IPS-15b (cell line): ENCODE measurements at regions not wholly inside any gene's neighbourhood (a gene's known extent, or its start where the extent isn't known, plus 50 kb on each side); places are given as distances from the start of the nearest gene placed in this dataset.

ENCODE experiments used
- H3K27me3 ChIP-seq: one replicate; pipeline ENCODE4 v1.6.1; 2013; ENCODE audit warnings: low read length; ENCODE audit not compliant: control insufficient read depth, insufficient read depth
- H3K36me3 ChIP-seq: one replicate; pipeline ENCODE4 v1.6.1; 2013; ENCODE audit warnings: low read length; ENCODE audit not compliant: control insufficient read depth, insufficient read depth
- H3K4me1 ChIP-seq: one replicate; pipeline ENCODE4 v1.6.1; 2013; ENCODE audit warnings: mild to moderate bottlenecking, low read length; ENCODE audit not compliant: control insufficient read depth, insufficient read depth
- H3K4me3 ChIP-seq: one replicate; pipeline ENCODE4 v1.5.1; 2013; ENCODE audit warnings: low read depth, low read length
- H3K9ac ChIP-seq: one replicate; pipeline ENCODE4 v1.6.1; 2013; ENCODE audit warnings: low read depth, mild to moderate bottlenecking, low read length
- H3K9me3 ChIP-seq: one replicate; pipeline ENCODE4 v1.6.1; 2013; ENCODE audit warnings: mild to moderate bottlenecking, low read length; ENCODE audit not compliant: control insufficient read depth, insufficient read depth

GRCh38 chr22:49239264-49240015 is 588.2 kb downstream of the BRD1 start:
- Histone ChIP-seq H3K9me3 (no peaks in the 10 kb centered on the region), H3K36me3 (no peaks in the 10 kb centered on the region), H3K27me3 (no peaks in the 10 kb centered on the region), H3K4me1 (no peaks in the 10 kb centered on the region), H3K4me3 (no peak overlapping the region), H3K9ac (no peak overlapping the region)

GRCh38 chr22:49238181-49239141 is 589.2 kb downstream of the BRD1 start:
- no peaks in the 10 kb centered on the region for H3K27me3 ChIP-seq
- H3K36me3 ChIP-seq, result no peaks in the 10 kb centered on the region
- H3K9me3 ChIP-seq, result no peaks in the 10 kb centered on the region
- no peak overlapping the region for H3K4me3 ChIP-seq
- no peak overlapping the region for H3K9ac ChIP-seq
- H3K4me1 ChIP-seq, result no peaks in the 10 kb centered on the region

GRCh38 chr22:49237703-49238102 is 590.0 kb downstream of the BRD1 start:
- no peaks in the 10 kb centered on the region for H3K9me3 ChIP-seq
- H3K27me3 ChIP-seq, result no peaks in the 10 kb centered on the region
- H3K36me3 ChIP-seq, result no peaks in the 10 kb centered on the region
- no peaks in the 10 kb centered on the region for H3K4me1 ChIP-seq
- H3K4me3 ChIP-seq, result no peak overlapping the region
- no peak overlapping the region for H3K9ac ChIP-seq

GRCh38 chr22:49237279-49237678 is 590.4 kb downstream of the BRD1 start:
- Histone ChIP-seq H3K9ac (no peak overlapping the region), H3K9me3 (no peaks in the 10 kb centered on the region), H3K4me3 (no peak overlapping the region), H3K4me1 (no peaks in the 10 kb centered on the region), H3K36me3 (no peaks in the 10 kb centered on the region), H3K27me3 (no peaks in the 10 kb centered on the region)

GRCh38 chr22:49236541-49237075 is 591.1 kb downstream of the BRD1 start:
- Histone ChIP-seq H3K9me3 (no peaks in the 10 kb centered on the region), H3K9ac (no peak overlapping the region), H3K36me3 (no peaks in the 10 kb centered on the region), H3K4me1 (no peaks in the 10 kb centered on the region), H3K4me3 (no peak overlapping the region), H3K27me3 (no peaks in the 10 kb centered on the region)

- H3K27me3 ChIP-seq, result no peaks in the 10 kb centered on the region
- no peaks in the 10 kb centered on the region for H3K36me3 ChIP-seq
- no peak overlapping the region for H3K9ac ChIP-seq
- H3K4me3 ChIP-seq, result no peak overlapping the region
- H3K4me1 ChIP-seq, result no peaks in the 10 kb centered on the region
- H3K9me3 ChIP-seq, result no peaks in the 10 kb centered on the region
These were observed 592.0 kb downstream of the BRD1 start for GRCh38 chr22:49235463-49236300.

GRCh38 chr22:49234459-49234858 is 593.2 kb downstream of the BRD1 start:
- no peaks in the 10 kb centered on the region for H3K36me3 ChIP-seq

GRCh38 chr22:49233507-49234100 is 594.1 kb downstream of the BRD1 start:
- H3K27me3 ChIP-seq, result no peaks in the 10 kb centered on the region
- no peaks in the 10 kb centered on the region for H3K9me3 ChIP-seq
- no peaks in the 10 kb centered on the region for H3K36me3 ChIP-seq
- H3K4me3 ChIP-seq, result no peak overlapping the region
- H3K4me1 ChIP-seq, result no peaks in the 10 kb centered on the region
- no peak overlapping the region for H3K9ac ChIP-seq

More at GRCh38 chr22:49234459-49234858, 593.2 kb downstream of the BRD1 start:
- no peak overlapping the region for H3K4me3 ChIP-seq
- H3K9ac ChIP-seq, result no peak overlapping the region
- no peaks in the 10 kb centered on the region for H3K27me3 ChIP-seq
- no peaks in the 10 kb centered on the region for H3K4me1 ChIP-seq
- H3K9me3 ChIP-seq, result no peaks in the 10 kb centered on the region

GRCh38 chr22:49232319-49233067 is 595.2 kb downstream of the BRD1 start:
- H3K4me1 ChIP-seq, result no peaks in the 10 kb centered on the region
- no peak overlapping the region for H3K9ac ChIP-seq
- no peak overlapping the region for H3K4me3 ChIP-seq
- H3K36me3 ChIP-seq, result no peaks in the 10 kb centered on the region
- H3K27me3 ChIP-seq, result no peaks in the 10 kb centered on the region
- H3K9me3 ChIP-seq, result no peaks in the 10 kb centered on the region

GRCh38 chr22:49230194-49230577 is 597.5 kb downstream of the BRD1 start:
- H3K9ac ChIP-seq, result no peak overlapping the region
- H3K4me3 ChIP-seq, result no peak overlapping the region
- H3K4me1 ChIP-seq, result no peaks in the 10 kb centered on the region
- H3K9me3 ChIP-seq, result no peaks in the 10 kb centered on the region
- H3K27me3 ChIP-seq, result no peaks in the 10 kb centered on the region
- H3K36me3 ChIP-seq, result no peaks in the 10 kb centered on the region
